Hepatocyte (in vitro differentiated cells): ENCODE measurements at regions not wholly inside any gene's neighbourhood (a gene's known extent, or its start where the extent isn't known, plus 50 kb on each side); places are given as distances from the start of the nearest gene placed in this dataset.

ENCODE experiments used
- EZH2 ChIP-seq: fragments of 200-600 bp; sonication (generic); IDR thresholded peaks from 2 replicates; pipeline ENCODE4 v1.6.1; 2016; ENCODE audit warnings: antibody characterized with exemption, mild to moderate bottlenecking, borderline replicate concordance
- TF ChIP-seq, protein P1 (sequence below): fragments of 200-600 bp; sonication (generic); IDR thresholded peaks from 2 replicates; pipeline ENCODE4 v1.5.1; 2016; ENCODE audit warnings: antibody characterized with exemption, mild to moderate bottlenecking; ENCODE audit not compliant: poor library complexity

DNA sequence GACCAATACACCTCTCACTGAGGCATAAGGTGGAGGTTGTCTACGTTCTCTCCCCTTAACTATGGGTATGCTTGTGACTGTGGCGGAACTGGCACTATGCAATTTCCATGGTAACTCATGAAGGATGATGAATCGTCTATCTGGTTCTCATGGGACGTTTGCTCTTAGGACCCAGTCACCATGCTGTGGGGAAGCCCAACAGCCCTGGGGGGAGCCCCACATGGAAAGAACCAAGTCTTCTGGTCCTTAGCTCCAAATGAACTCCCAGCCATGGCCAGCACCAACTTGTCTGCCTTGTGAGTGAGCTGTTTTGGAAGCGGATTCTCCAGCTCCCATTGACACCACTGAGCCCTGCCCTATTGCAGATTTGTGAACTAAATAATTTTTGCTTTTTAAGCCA lies 188.7 kb upstream of the S1PR3 start:
- TF ChIP-seq, protein P1, sequence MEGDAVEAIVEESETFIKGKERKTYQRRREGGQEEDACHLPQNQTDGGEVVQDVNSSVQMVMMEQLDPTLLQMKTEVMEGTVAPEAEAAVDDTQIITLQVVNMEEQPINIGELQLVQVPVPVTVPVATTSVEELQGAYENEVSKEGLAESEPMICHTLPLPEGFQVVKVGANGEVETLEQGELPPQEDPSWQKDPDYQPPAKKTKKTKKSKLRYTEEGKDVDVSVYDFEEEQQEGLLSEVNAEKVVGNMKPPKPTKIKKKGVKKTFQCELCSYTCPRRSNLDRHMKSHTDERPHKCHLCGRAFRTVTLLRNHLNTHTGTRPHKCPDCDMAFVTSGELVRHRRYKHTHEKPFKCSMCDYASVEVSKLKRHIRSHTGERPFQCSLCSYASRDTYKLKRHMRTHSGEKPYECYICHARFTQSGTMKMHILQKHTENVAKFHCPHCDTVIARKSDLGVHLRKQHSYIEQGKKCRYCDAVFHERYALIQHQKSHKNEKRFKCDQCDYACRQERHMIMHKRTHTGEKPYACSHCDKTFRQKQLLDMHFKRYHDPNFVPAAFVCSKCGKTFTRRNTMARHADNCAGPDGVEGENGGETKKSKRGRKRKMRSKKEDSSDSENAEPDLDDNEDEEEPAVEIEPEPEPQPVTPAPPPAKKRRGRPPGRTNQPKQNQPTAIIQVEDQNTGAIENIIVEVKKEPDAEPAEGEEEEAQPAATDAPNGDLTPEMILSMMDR = no peak
- no peak for TF ChIP-seq EZH2
